SK-N-SH (cell line): ENCODE measurements at regions not wholly inside any gene's neighbourhood (a gene's known extent, or its start where the extent isn't known, plus 50 kb on each side); places are given as distances from the start of the nearest gene placed in this dataset.

Experiments used
- CTCF ChIA-PET: fragments of 300-600, 350-600 bp; formaldehyde crosslinking; extraction: SDS; loops from one replicate; lab custom pipeline; 2021; lab: Yijun Ruan, JAX
- POLR2A ChIA-PET: fragments of 350-600 bp; sonication (Branson Sonifier 250); formaldehyde crosslinking; extraction: SDS; loops from one replicate; lab custom pipeline; 2020; ENCODE audit warnings: antibody characterized with exemption, inconsistent platforms; lab: Yijun Ruan, JAX
- DNase-seq: peaks from one replicate; pipeline ENCODE4 v3.0.0; 2012
- H2AFZ ChIP-seq: fragments of 200-600 bp; sonication (generic); 2 replicates; pipeline ENCODE4 v1.8.1; 2016; ENCODE audit warnings: antibody characterized with exemption, mild to moderate bottlenecking, low read depth
- H3F3A ChIP-seq: fragments of 200-600 bp; sonication (generic); replicated peaks from 2 replicates; pipeline ENCODE3; 2016; ENCODE audit warnings: antibody characterized with exemption, mild to moderate bottlenecking; ENCODE audit not compliant: insufficient read depth
- H3K27ac ChIP-seq, 2 experiments: fragments of 200-500 bp in 1 of 2; fragments of 200-600 bp in 1 of 2; sonication (Bioruptor generic) in 1 of 2; sonication (generic), shearing (Covaris generic) in 1 of 2; 2 replicates each; pipeline versions ENCODE4 v1.5.1 to v1.6.1; 2014 to 2016; ENCODE audit warnings: low read depth in 2 of 2, inconsistent platforms in 1 of 2, low read length in 1 of 2, mild to moderate bottlenecking in 1 of 2, mixed read lengths in 1 of 2
- H3K27me3 ChIP-seq: fragments of 200-600 bp; sonication (generic), shearing (Covaris generic); 2 replicates; pipeline ENCODE4 v1.6.1; 2016; ENCODE audit warnings: mixed run types; ENCODE audit not compliant: insufficient read depth
- H3K36me3 ChIP-seq, 2 experiments: fragments of 200-500 bp in 1 of 2; fragments of 200-600 bp in 1 of 2; sonication (Bioruptor generic) in 1 of 2; sonication (generic) in 1 of 2; replicated peaks in 1 of 2; 2 replicates each; pipeline versions ENCODE3 to v1.5.1; 2014 to 2016; ENCODE audit warnings: low read length in 1 of 2, mild to moderate bottlenecking in 1 of 2; ENCODE audit not compliant: insufficient read depth in 2 of 2, control insufficient read depth in 1 of 2
- H3K4me1 ChIP-seq, 2 experiments: fragments of 200-500 bp in 1 of 2; fragments of 200-600 bp in 1 of 2; sonication (Bioruptor generic) in 1 of 2; sonication (generic), shearing (Covaris generic) in 1 of 2; 2 replicates each; pipeline versions ENCODE4 v1.5.1 to v1.6.1; 2014 to 2016; ENCODE audit warnings: low read depth in 1 of 2, low read length in 1 of 2, mixed run types in 1 of 2; ENCODE audit not compliant: insufficient read depth in 2 of 2, control insufficient read depth in 1 of 2
- H3K4me2 ChIP-seq: fragments of 200-600 bp; sonication (generic), shearing (Covaris generic); 2 replicates; pipeline ENCODE4 v1.6.1; 2017; ENCODE audit warnings: mixed run types
- H3K4me3 ChIP-seq, 2 experiments: fragments of 200-500 bp in 1 of 2; fragments of 200-600 bp in 1 of 2; sonication (Bioruptor generic) in 1 of 2; sonication (generic), shearing (Covaris generic) in 1 of 2; 2 replicates each; pipeline versions ENCODE4 v1.5.1 to v1.8.1; 2014 to 2016; ENCODE audit warnings: low read depth in 2 of 2, inconsistent platforms in 1 of 2, low read length in 1 of 2, mild to moderate bottlenecking in 1 of 2, mixed read lengths in 1 of 2, moderate library complexity in 1 of 2
- H3K79me2 ChIP-seq: fragments of 200-600 bp; sonication (generic); 2 replicates; pipeline ENCODE4 v1.8.1; 2017; ENCODE audit warnings: mild to moderate bottlenecking; ENCODE audit not compliant: insufficient read depth
- H3K9ac ChIP-seq: fragments of 200-600 bp; sonication (generic); 2 replicates; pipeline ENCODE4 v1.6.1; 2017; ENCODE audit warnings: mixed run types
- H3K9me2 ChIP-seq: fragments of 200-600 bp; sonication (generic); 2 replicates; pipeline ENCODE4 v1.6.1; 2017; ENCODE audit warnings: mixed run types
- H3K9me3 ChIP-seq: fragments of 200-600 bp; sonication (generic); 2 replicates; pipeline ENCODE4 v1.6.1; 2017; ENCODE audit warnings: mixed run types, mild to moderate bottlenecking, moderate library complexity
- H4K20me1 ChIP-seq: fragments of 200-600 bp; sonication (generic); 2 replicates; pipeline ENCODE4 v1.6.1; 2017; ENCODE audit warnings: mild to moderate bottlenecking, mixed run types; ENCODE audit not compliant: insufficient read depth
- ELF1 ChIP-seq: IDR thresholded peaks from 2 replicates; pipeline ENCODE4 v1.4.0; 2012
- EZH2phosphoT487 ChIP-seq: fragments of 200-600 bp; sonication (generic); IDR thresholded peaks from 2 replicates; pipeline ENCODE4 v1.6.1; 2017; ENCODE audit warnings: low read depth, mixed run types, mild to moderate bottlenecking, antibody characterized with exemption, moderate library complexity, borderline replicate concordance
- FOSL2 ChIP-seq: IDR thresholded peaks from 2 replicates; pipeline ENCODE4 v1.4.0; 2012; ENCODE audit warnings: low read depth, mild to moderate bottlenecking, moderate library complexity, borderline replicate concordance
- FOXM1 ChIP-seq: IDR thresholded peaks from 2 replicates; pipeline ENCODE4 v1.4.0; 2012; ENCODE audit warnings: low read depth, mild to moderate bottlenecking
- GABPA ChIP-seq: IDR thresholded peaks from 2 replicates; pipeline ENCODE4 v1.4.0; 2012; ENCODE audit warnings: low read depth, mild to moderate bottlenecking
- GATA2 ChIP-seq: sonication (generic); formaldehyde crosslinking; IDR thresholded peaks from 2 replicates; pipeline ENCODE4 v1.5.0; 2020; ENCODE audit warnings: mild to moderate bottlenecking, missing genetic modification reagents
- JUND ChIP-seq: IDR thresholded peaks from 2 replicates; pipeline ENCODE4 v1.4.0; 2012
- MXI1 ChIP-seq: IDR thresholded peaks from 2 replicates; pipeline ENCODE4 v1.6.1; 2012; ENCODE audit warnings: mild to moderate bottlenecking, low read depth, low read length, improper control_type of control experiment
- NFIC ChIP-seq: IDR thresholded peaks from 2 replicates; pipeline ENCODE4 v1.4.0; 2012; ENCODE audit warnings: borderline replicate concordance
- POLR2AphosphoS5 ChIP-seq: IDR thresholded peaks from 2 replicates; pipeline ENCODE4 v1.6.1; 2012; ENCODE audit warnings: low read depth, low read length
- RAD21 ChIP-seq: IDR thresholded peaks from 2 replicates; pipeline ENCODE4 v1.6.1; 2012; ENCODE audit warnings: mild to moderate bottlenecking, low read length
- RCOR1 ChIP-seq: fragments of 150-350 bp; IDR thresholded peaks from 2 replicates; pipeline ENCODE4 v1.6.1; 2017; ENCODE audit warnings: antibody characterized with exemption, low read length
- RXRA ChIP-seq: IDR thresholded peaks from 2 replicates; pipeline ENCODE4 v1.4.0; 2012; ENCODE audit warnings: low read depth, mild to moderate bottlenecking, borderline replicate concordance
- SMC3 ChIP-seq: IDR thresholded peaks from 2 replicates; pipeline ENCODE4 v1.6.1; 2012; ENCODE audit warnings: low read depth, low read length, improper control_type of control experiment
- TAF1 ChIP-seq: IDR thresholded peaks from 2 replicates; pipeline ENCODE4 v1.6.1; 2012; ENCODE audit warnings: low read depth, mild to moderate bottlenecking, low read length, moderate library complexity, borderline replicate concordance
- TCF12 ChIP-seq: IDR thresholded peaks from 2 replicates; pipeline ENCODE4 v1.4.0; 2012
- TEAD4 ChIP-seq: IDR thresholded peaks from 2 replicates; pipeline ENCODE4 v1.4.0; 2012; ENCODE audit warnings: mild to moderate bottlenecking, borderline replicate concordance; ENCODE audit not compliant: insufficient read depth
- YY1 ChIP-seq: IDR thresholded peaks from 2 replicates; pipeline ENCODE4 v1.4.0; 2012; ENCODE audit warnings: low read depth, mild to moderate bottlenecking
- WGBS: methylation state at CpG from one replicate; pipeline ENCODE4 v1.1.6; 2017; ENCODE audit warnings: low lambda C conversion rate; 5-methylcytosine and 5-hydroxymethylcytosine counted together
- TF ChIP-seq, protein P1 (sequence below): IDR thresholded peaks from 2 replicates; pipeline ENCODE4 v1.4.0; 2012; ENCODE audit warnings: low read depth
- TF ChIP-seq, protein P2 (sequence below): IDR thresholded peaks from 2 replicates; pipeline ENCODE4 v1.4.0; 2012; ENCODE audit warnings: low read depth, borderline replicate concordance
- TF ChIP-seq, protein P3 (sequence below): fragments of 200-600 bp; sonication (generic); IDR thresholded peaks from 2 replicates; pipeline ENCODE4 v1.6.1; 2017; ENCODE audit warnings: antibody characterized with exemption, mild to moderate bottlenecking, moderate library complexity

DNA sequence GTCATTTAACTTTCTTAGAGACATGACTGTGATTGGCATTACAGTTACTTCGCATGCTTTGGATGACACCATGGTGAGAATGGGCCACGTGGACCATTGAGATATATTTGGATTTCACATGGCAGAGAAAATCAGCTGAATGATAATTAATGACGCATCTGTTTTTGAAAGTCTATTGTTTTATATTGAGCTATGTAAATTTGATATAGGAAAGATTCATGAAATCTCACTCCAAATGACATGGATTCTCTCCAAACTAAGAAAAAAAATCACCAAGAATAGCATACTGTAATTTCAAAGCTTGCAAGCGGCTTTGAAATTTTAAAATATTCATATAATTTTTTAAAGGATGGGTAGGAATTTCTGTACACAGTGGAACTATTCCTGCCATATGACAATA is 163.7 kb downstream of the SH3BP4 start:
- no peak for TF ChIP-seq YY1
- TF ChIP-seq TAF1, result no peak
- no peak for TF ChIP-seq NFIC
- TF ChIP-seq JUND, result no peak
- TF ChIP-seq RCOR1, result no peak
- no peak for TF ChIP-seq POLR2AphosphoS5
- TF ChIP-seq RXRA, result no peak
- no peak for TF ChIP-seq MXI1
- no peak for TF ChIP-seq FOSL2
- TF ChIP-seq TCF12, result no peak
- TF ChIP-seq GATA2 (CRISPR knock-in tag), result no peak
- TF ChIP-seq TEAD4, result no peak
- TF ChIP-seq GABPA, result no peak
- TF ChIP-seq, protein P1, sequence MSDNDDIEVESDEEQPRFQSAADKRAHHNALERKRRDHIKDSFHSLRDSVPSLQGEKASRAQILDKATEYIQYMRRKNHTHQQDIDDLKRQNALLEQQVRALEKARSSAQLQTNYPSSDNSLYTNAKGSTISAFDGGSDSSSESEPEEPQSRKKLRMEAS, result no peak
- TF ChIP-seq FOXM1, result no peak
- TF ChIP-seq, protein P2, sequence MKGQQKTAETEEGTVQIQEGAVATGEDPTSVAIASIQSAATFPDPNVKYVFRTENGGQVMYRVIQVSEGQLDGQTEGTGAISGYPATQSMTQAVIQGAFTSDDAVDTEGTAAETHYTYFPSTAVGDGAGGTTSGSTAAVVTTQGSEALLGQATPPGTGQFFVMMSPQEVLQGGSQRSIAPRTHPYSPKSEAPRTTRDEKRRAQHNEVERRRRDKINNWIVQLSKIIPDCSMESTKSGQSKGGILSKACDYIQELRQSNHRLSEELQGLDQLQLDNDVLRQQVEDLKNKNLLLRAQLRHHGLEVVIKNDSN, result no peak
- TF ChIP-seq EZH2phosphoT487, result no peak
- TF ChIP-seq ELF1, result no peak
- Histone ChIP-seq H2AFZ (no peak overlapping the region), H3K79me2 (no peaks in the 10 kb centered on the region), H3K4me3 (no peak overlapping the region), H3K36me3 (no peaks in the 10 kb centered on the region), H3K27me3 (no peaks in the 10 kb centered on the region), H3K4me1 (no peaks in the 10 kb centered on the region), H3K27ac (no peak overlapping the region), H3K9me2 (no peaks in the 10 kb centered on the region), H4K20me1 (no peaks in the 10 kb centered on the region), H3K9me3 (no peaks in the 10 kb centered on the region), H3F3A (no peaks in the 10 kb centered on the region), H3K4me2 (no peak overlapping the region), H3K9ac (no peak overlapping the region)
- ChIA-PET POLR2A (no interaction called here), CTCF (interaction anchor here (0.6 to 17.7 kb wide), 7 partner anchors 8 to 618 kb away, joined by 4 to 262 read pairs (median 5); partner anchors contain the start of gene ARL4C)
- 92% methylated on average over 4 of the region's 4 CpGs for WGBS
- DNase-seq, result no peak

DNA sequence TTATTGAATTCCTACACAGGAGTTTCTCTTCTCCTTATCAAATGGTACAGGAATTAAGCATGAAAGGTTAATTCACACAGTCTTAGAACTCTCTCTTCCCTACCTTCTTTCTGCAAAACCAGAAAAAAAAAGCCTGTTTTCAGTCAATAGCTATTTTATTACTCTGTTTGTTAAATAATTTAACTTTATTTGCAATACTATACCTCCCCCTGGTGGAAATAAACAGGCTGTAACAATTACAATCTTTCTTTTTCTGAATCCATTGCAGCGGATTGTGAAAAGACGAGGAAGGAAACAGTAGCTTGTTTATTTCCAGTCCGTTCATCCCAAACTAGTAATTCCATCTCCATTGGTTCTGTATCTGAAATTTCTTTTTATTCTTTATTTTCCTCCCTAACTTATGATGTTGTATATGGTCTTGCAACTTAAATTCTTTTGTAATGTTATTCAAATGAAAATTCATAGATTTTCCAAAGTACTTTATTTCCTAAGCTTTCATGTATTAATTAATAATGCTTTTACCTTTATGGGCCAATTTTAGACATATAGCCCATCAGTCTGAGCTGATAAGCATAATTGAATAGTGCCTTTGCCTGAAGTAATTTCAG is 165.2 kb downstream of the SH3BP4 start:
- H3K9me3 ChIP-seq, result no peaks in the 10 kb centered on the region
- POLR2A ChIA-PET, result interaction anchor here (0.6 to 1.4 kb wide), 2 partner anchors 10 to 211 kb away, joined by 3 to 4 read pairs; no protein-coding TSS in a partner anchor
- 5% methylated on average over 3 of the region's 3 CpGs for WGBS
- no peaks in the 10 kb centered on the region for H3K9me2 ChIP-seq
- H3K9ac ChIP-seq, result no peak overlapping the region
- CTCF ChIA-PET, result interaction anchor here (0.6 to 17.7 kb wide), 57 partner anchors 8 to 1582 kb away, joined by 3 to 262 read pairs (median 3); partner anchors contain the start of gene ARL4C
- peak overlapping the region; percentile 66 for H2AFZ ChIP-seq
- H3K36me3 ChIP-seq, result no peaks in the 10 kb centered on the region
- TF ChIP-seq RAD21 (peak; percentile 87), SMC3 (peak; percentile 67)
- TF ChIP-seq, protein P3, sequence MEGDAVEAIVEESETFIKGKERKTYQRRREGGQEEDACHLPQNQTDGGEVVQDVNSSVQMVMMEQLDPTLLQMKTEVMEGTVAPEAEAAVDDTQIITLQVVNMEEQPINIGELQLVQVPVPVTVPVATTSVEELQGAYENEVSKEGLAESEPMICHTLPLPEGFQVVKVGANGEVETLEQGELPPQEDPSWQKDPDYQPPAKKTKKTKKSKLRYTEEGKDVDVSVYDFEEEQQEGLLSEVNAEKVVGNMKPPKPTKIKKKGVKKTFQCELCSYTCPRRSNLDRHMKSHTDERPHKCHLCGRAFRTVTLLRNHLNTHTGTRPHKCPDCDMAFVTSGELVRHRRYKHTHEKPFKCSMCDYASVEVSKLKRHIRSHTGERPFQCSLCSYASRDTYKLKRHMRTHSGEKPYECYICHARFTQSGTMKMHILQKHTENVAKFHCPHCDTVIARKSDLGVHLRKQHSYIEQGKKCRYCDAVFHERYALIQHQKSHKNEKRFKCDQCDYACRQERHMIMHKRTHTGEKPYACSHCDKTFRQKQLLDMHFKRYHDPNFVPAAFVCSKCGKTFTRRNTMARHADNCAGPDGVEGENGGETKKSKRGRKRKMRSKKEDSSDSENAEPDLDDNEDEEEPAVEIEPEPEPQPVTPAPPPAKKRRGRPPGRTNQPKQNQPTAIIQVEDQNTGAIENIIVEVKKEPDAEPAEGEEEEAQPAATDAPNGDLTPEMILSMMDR, result peak; percentile 83
- TF ChIP-seq, protein P2, result no peak
- DNase-seq, result peak; percentile 51
- no peak overlapping the region for H3K4me2 ChIP-seq
- no peaks in the 10 kb centered on the region for H3K27me3 ChIP-seq
- no peaks in the 10 kb centered on the region for H3F3A ChIP-seq
- H4K20me1 ChIP-seq, result no peaks in the 10 kb centered on the region
- no peaks in the 10 kb centered on the region for H3K79me2 ChIP-seq
- no peak overlapping the region; a peak in 1 of 4 replicates for H3K4me3 ChIP-seq
- no peak overlapping the region for H3K27ac ChIP-seq
- no peaks in the 10 kb centered on the region for H3K4me1 ChIP-seq
